Stimulated activated CD8-positive, alpha-beta memory T cell treated with anti-CD3 and anti-CD28 coated beads, Interleukin-7, amount 100 ng/mL, for 48 hours (primary cell): ENCODE measurements at regions not wholly inside any gene's neighbourhood (a gene's known extent, or its start where the extent isn't known, plus 50 kb on each side); places are given as distances from the start of the nearest gene placed in this dataset.

Experiments
- DNase-seq, 2 donors: peaks; one replicate each; pipeline ENCODE4 v3.0.0-alpha.2; 2020; ENCODE audit warnings: low read depth in 1 of 2; ENCODE audit errors: extremely low read depth in 1 of 2

GRCh38 chr9:129252937-129253802, 75.1 kb upstream of the IER5L start:
- DNase-seq = no peak

- DNase-seq = no peak
Measured at GRCh38 chr9:129250786-129251185, 72.7 kb upstream of the IER5L start.

DNA sequence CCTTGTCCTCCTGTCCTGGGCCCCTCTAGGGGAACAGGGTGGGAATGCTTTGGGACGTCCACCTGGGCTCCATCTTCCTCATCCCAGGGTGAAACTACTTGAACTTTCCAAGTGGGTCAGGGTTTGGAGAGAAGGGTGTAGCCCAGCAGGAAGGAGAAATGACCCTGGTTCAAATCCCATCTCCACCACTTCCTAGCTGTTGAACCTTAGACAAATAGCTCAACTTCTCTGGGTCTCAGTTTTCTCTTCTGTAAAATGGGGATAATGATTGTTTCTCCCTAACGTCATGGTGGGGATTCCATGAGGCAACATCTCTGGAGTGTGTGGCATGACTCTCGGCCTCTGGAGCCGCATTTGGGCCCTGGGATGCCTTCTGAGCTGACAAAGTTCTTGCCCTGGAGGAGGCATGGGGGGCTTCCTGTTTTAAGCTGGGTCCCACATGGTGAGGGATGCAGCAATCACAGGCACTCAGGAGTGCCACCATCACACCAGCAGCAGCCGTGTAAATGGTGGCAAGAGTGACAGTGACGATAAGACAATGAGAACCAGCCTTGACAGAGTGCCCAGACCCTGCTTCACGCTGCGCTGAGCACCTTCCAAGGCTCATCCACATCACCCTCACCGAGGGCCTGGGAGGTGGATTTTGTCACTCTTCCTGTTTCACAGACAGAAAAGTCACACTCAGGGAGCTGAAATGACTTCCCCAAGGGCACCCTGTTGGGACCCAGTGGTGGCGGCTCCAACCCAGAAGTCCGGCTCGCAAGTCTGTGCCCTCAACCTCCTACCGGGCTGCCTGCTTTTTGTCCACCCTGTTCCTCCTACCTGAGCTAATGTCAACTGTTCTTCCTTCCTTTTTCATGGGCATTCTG, 69.5 kb upstream of the IER5L start:
- DNase-seq = no peak

- no peak for DNase-seq
Measured at GRCh38 chr9:129245276-129245675, 67.2 kb upstream of the IER5L start.

DNA sequence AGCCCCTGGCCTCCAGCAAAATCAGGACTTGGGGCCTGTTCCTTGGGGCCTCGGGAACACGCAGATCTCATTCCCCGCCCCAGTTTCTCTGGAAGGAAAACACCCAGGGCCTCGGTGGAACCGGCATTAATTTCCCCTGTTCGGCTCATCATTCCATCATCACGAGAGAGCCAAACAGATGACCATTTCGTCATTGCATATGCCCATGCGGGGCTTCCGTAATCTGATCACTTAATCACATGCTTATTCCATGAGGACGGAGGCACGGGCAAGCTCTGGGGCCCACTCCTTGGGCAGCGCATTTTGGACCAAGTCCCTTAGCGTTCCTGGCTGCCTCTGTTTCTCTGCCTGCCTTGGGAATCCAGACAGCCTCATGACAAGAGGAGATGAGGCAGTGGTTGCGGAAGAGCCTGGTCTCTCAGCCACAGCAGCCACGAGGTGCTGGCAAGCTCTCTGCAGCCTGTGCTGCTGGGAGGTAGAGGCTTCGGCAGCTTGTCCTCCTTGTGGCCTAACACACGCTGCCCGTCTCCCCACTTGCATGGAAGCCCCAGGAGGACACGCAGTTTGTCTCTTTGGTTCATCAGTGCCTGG, 65.0 kb upstream of the IER5L start:
- no peak for DNase-seq

GRCh38 chr9:129242191-129242941, 64.3 kb upstream of the IER5L start:
- no peak for DNase-seq

DNA sequence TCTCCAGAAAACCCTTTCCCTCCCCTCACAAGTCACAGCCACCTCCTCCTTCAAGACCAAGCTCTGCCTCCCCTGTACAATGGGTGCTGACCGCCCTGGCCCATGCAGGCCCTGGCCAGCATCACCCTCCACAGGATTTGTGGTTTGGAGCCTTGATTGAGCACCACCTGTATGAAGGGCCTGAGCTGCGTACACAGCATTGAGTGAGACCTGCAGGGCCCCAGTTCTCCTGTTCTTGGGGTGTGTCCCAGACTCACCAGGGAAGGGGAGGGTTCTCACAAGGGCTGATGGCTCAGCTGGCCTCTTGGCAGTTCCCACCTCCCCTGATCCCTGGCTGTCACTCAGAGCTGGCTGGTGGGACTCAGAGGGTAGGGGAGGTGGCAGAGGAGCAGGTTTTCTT, 63.7 kb upstream of the IER5L start:
- no peak for DNase-seq

GRCh38 chr9:129240581-129241211, 62.6 kb upstream of the IER5L start:
- no peak for DNase-seq

- no peak for DNase-seq
Measured at GRCh38 chr9:129239946-129240490, 62.0 kb upstream of the IER5L start.

DNA sequence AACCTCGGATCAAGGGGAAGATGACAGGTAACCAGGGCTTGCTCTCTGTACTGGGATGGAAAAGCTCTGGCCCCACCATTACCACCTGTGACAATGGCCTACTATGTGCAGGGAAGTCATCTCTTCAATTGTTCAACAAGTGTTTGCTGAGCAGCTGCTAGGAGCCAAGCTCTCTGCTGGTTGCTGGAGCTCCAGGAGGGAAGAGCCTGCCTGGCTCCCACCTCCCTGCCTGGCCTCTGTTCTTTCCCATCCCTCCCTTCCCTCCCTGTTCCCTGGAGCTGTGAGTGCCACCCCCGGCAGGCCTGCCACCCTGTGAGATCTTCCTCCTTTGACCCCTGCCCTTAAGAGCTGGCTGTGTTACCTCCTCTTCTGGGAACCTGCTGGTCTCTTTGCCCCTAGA, 59.7 kb upstream of the IER5L start:
- DNase-seq = no peak

DNA sequence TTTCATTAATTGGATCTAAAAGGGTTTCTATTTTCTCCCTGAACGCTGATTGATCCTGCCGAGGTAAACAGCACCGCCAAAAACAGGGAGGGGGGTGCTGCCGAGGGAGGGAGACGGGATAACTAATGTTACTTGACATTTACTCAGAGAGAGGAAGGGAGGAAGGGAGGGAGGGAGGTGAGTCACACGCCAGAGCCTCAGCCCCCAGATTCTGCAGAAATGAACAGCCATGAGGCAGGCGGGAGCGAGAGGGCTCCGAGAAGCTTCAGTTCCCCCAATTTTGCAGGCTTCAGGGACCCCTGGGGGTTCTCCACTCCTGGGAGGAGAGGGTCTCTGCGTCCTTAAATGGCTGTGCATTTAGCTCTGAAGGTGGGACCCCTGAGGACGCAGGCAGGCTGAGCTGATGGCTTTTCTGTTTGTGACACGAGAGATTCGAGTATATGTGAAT, 59.1 kb upstream of the IER5L start:
- peak in 1 of 2 donors; percentile 57 for DNase-seq

- DNase-seq = no peak
Measured at GRCh38 chr9:129236441-129237145, 58.5 kb upstream of the IER5L start.

DNA sequence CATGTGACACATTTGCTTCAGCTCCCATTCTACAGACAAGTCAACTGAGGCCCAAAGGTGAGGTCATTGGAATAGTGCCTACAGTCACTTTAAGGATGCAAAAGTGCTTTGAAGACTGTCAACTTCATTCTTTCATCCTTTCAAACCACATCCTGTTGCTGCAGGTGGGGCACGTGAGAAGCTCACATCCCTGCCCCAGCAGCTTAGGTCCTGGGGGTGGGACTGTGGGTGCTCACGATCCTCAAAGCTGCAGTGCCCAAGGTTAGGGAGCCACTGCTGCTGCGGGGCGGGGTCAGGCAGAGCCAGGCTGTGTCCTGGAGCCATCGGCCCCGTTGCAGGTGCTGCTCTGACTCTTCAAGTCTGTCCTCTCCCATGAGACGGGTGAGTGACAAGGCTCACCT, 57.9 kb upstream of the IER5L start:
- DNase-seq = peak in 1 of 2 donors; percentile 31

DNA sequence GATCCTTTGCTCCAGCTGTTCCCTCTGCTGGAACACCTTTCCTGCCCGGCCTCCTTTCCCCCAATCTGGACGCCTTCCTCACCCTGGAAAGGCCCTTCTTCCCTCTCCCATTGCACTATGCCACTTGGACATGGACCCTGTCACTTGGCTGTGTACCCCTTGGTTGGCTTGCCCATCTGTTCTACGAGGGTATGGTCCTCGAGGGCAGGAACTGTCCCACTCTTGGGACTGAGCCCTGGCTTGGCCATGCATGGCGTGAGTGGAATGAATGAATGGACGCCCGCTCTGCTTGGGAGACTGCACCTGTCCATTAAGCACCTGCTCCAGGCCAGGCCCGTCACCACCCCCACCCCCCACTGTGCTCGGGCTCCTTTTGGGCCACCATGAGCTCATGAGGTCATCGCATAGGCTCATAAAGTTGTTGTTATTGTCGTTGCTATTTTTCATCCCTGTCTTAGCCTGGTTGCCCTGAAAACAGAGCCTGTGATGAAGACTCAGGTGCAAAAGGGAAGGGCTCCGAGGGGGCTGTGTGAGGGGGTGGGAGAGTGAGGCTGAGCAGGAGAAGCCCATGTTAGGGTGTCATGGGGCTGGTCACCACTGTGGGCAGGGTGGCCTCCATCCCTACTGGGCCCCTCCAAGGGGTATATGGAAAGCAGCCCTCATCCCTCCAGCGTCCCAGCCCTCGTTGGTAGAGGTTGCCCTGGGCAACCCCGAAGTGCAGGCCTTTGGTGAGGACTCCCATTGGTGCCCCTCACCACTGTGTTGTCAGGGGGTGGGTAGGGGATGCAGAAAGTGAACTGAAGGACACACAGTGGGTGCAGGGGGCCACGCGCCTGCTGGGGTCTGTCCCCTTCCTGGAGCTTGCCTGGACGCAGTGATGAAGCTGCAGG, 57.2 kb upstream of the IER5L start:
- no peak for DNase-seq

DNA sequence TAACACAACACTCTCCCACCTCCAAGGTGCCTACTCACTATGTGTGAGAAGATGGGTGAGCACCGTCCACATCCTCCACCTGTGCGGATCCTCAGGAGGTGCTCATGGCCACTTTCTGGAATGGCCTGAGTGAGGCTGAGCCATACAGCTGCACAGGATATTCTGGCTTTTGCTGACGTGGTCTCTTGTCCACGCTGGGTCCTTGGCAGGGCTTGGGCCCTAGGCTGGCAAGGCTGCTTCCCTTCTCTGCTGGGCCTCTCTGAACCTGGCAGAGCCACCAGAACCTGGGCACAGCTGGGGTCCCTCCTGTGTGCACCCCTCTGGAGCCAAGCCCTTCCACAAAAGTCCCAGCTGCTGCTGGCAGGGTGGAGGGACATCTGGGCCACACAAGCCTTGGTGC, 56.4 kb upstream of the IER5L start:
- DNase-seq = no peak

GRCh38 chr9:129232839-129233591, 55.0 kb upstream of the IER5L start:
- no peak for DNase-seq

GRCh38 chr9:129231759-129232158, 53.7 kb upstream of the IER5L start:
- DNase-seq = no peak
